ENCODE measurements at regions not wholly inside any gene's neighbourhood (a gene's known extent, or its start where the extent isn't known, plus 50 kb on each side); places are given as distances from the start of the nearest gene placed in this dataset.

DNA sequence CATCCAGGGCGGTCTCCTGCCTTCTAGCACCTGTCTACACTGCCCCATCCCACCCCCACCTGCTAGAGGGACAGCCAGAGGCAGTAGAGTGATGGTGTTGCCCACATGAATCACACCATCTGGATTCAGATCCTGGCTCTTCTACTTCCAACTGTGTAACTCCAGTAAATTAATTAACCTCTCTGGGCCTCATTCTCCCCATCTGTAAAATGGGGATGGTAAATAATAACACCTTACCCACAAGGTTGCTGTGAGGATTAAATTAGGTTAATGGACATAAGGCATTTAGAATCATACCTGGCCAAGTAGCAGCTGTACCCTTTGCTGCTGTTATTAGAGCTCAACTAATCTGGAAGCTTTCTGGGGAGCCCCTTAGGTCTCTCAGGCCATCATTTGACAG is 149.6 kb upstream of the BCOR start:
- Histone ChIP-seq H3K36me3 (ENCODE audit: control insufficient read depth in 3 of 3, insufficient read depth in 2 of 3, low read depth in 1 of 3, low read length in 3 of 3) (no peaks in the 10 kb centered on the region), H3K27me3 (ENCODE audit: control insufficient read depth in 3 of 3, insufficient read depth in 3 of 3, low read length in 3 of 3) (no peaks in the 10 kb centered on the region), H3K4me1 (ENCODE audit: control insufficient read depth in 3 of 3, insufficient read depth in 2 of 3, low read depth in 1 of 3, low read length in 2 of 3) (no peaks in the 10 kb centered on the region), H3K9me3 (ENCODE audit: control insufficient read depth in 2 of 2, insufficient read depth in 1 of 2, low read depth in 1 of 2, low read length in 1 of 2) (no peaks in the 10 kb centered on the region), H3K27ac (ENCODE audit: low read depth in 1 of 3, low read length in 2 of 3) (no peak overlapping the region), H3K4me3 (ENCODE audit: low read depth in 1 of 3, low read length in 3 of 3) (no peak overlapping the region)
- 56 to 100% (median 89%) methylated on average over 1 of the region's 1 CpG for WGBS, 3 donors
- DNase-seq (no peak), FAIRE-seq (no peak)

DNA sequence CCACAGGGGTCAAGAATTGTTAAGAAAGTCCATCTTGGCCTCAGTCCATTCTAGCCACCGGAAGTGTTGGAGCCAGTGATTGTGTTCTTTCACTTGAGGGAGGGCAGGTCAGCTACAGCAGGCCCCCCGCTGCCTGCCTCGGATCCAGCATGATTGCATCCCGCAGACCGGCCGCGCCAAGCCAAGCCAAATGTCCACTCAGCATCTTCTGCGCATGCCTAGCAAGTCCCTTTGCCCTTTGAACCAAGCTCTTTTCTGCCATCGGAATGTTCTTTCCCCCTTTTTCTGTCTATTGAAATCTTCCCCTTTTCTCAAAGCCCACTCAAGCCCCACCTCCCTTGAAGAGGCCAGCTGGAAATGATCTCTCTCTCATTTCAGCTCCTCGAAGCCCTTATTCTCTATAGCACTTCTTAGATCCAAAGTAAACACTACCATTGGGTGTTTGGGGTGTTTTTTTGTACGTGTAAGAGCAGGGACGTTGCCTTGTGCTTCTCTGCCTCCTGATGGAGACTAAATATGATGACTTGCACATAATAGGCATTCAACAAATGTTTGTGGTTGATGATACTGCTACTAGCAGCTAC is 147.8 kb upstream of the BCOR start:
- Histone ChIP-seq H3K36me3 (ENCODE audit: control insufficient read depth in 3 of 3, insufficient read depth in 2 of 3, low read depth in 1 of 3, low read length in 3 of 3) (no peaks in the 10 kb centered on the region), H3K9me3 (ENCODE audit: control insufficient read depth in 2 of 2, insufficient read depth in 1 of 2, low read depth in 1 of 2, low read length in 1 of 2) (no peaks in the 10 kb centered on the region), H3K27ac (ENCODE audit: low read depth in 1 of 3, low read length in 2 of 3) (no peak overlapping the region), H3K4me3 (ENCODE audit: low read depth in 1 of 3, low read length in 3 of 3) (no peak overlapping the region), H3K4me1 (ENCODE audit: control insufficient read depth in 3 of 3, insufficient read depth in 2 of 3, low read depth in 1 of 3, low read length in 2 of 3) (peaks cover 0 to 3% (median 0%) of the 10 kb centered on the region in 3 donors), H3K27me3 (ENCODE audit: control insufficient read depth in 3 of 3, insufficient read depth in 3 of 3, low read length in 3 of 3) (no peaks in the 10 kb centered on the region)
- WGBS, 3 donors = 40 to 60% (median 44%) methylated on average over 6 to 12 of the region's 12 CpGs
- DNase-seq (no peak), FAIRE-seq (no peak)

DNA sequence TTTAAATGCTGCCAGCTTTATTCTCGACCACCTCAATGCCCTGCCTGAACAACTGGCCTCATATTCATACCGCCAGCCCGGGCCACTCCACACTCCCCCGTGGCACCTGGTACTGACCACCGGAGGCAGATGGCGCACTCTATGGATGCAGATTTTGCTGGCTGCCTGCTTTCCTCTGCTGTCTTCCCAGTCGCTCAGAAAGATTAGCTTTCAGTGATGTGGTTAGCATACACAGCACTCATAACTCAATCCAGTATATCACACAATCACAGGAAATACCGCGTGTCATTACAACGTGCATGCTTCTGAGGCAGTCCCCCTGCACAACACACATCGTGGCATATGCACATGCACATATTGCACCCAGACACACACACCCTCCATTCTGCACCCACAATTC is 147.2 kb upstream of the BCOR start:
- H3K4me1 ChIP-seq (ENCODE audit: control insufficient read depth in 3 of 3, insufficient read depth in 2 of 3, low read depth in 1 of 3, low read length in 2 of 3) = peaks cover 0 to 4% (median 0%) of the 10 kb centered on the region in 3 donors
- 30 to 62% (median 54%) methylated on average over 11 of the region's 11 CpGs for WGBS, 3 donors
- no peaks in the 10 kb centered on the region for H3K36me3 ChIP-seq (ENCODE audit: control insufficient read depth in 3 of 3, insufficient read depth in 2 of 3, low read depth in 1 of 3, low read length in 3 of 3)
- DNase-seq (no peak), FAIRE-seq (no peak)
- H3K9me3 ChIP-seq (ENCODE audit: control insufficient read depth in 2 of 2, insufficient read depth in 1 of 2, low read depth in 1 of 2, low read length in 1 of 2) = no peaks in the 10 kb centered on the region
- H3K27me3 ChIP-seq (ENCODE audit: control insufficient read depth in 3 of 3, insufficient read depth in 3 of 3, low read length in 3 of 3) = no peaks in the 10 kb centered on the region
- no peak overlapping the region for H3K27ac ChIP-seq (ENCODE audit: low read depth in 1 of 3, low read length in 2 of 3)
- H3K4me3 ChIP-seq (ENCODE audit: low read depth in 1 of 3, low read length in 3 of 3) = no peak overlapping the region

DNA sequence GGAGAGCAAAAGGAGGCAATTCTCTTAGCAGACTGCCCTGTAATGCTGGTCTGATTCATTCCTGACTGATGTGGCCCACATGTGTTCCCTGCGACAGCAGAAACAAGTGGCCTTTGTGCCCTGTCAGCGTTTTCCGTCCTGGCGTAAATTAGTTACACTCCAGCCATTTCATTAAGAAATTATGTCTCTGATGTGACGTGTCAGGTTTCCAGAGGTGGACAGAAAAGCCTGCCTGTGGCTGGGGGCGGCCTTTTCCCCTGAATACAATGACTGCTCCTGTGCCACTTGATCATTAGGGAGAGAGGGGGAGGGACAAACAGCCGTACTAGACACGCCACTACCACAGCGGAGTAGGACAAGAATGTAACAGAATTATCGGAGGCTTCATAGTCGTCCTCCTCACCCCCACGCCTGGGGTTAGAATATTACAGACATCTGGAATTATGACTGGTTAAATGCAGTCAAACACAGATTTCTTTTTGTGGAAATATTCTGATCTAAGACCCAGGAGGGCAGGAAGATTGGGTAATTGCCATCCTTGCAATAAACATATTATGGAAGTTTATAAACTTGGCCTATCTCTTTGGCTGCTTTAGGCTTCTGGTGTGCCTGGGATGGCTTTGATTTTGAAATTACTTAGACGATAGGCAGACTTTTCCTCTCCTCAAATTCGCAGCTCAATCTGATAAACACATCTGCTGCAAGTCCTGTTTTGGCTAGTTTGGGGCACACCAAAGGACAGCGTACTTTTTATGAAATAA is 146.2 kb upstream of the BCOR start:
- no peak overlapping the region for H3K4me3 ChIP-seq (ENCODE audit: low read depth in 1 of 3, low read length in 3 of 3)
- no peak for DNase-seq
- H3K27me3 ChIP-seq (ENCODE audit: control insufficient read depth in 3 of 3, insufficient read depth in 3 of 3, low read length in 3 of 3) = no peaks in the 10 kb centered on the region
- WGBS, 3 donors = 79 to 84% (median 80%) methylated on average over 15 of the region's 15 CpGs
- H3K9me3 ChIP-seq (ENCODE audit: control insufficient read depth in 2 of 2, insufficient read depth in 1 of 2, low read depth in 1 of 2, low read length in 1 of 2) = no peaks in the 10 kb centered on the region
- no peak overlapping the region for H3K27ac ChIP-seq (ENCODE audit: low read depth in 1 of 3, low read length in 2 of 3)
- FAIRE-seq = no peak
- H3K36me3 ChIP-seq (ENCODE audit: control insufficient read depth in 3 of 3, insufficient read depth in 2 of 3, low read depth in 1 of 3, low read length in 3 of 3) = no peaks in the 10 kb centered on the region
- H3K4me1 ChIP-seq (ENCODE audit: control insufficient read depth in 3 of 3, insufficient read depth in 2 of 3, low read depth in 1 of 3, low read length in 2 of 3) = peaks cover 0 to 4% (median 0%) of the 10 kb centered on the region in 3 donors

DNA sequence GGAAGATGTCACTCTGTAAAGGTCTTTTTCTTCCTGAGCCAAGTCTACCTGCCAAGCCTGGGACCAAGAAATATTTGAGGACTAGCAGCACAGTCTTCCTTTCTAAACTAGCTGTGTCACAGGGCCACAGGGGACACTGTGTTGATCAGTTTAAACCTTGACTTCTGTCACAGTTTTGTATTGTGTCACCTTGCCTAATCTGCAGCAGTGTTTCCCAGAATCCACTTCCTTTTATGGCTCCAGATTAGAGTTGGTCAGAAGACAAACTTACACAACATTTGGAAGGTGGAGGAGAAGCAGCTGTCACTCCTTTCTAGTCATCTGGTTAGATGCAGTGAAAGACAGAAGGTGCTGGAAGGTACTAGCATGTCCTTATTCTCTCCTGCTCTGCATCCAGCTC is 143.1 kb upstream of the BCOR start:
- no peaks in the 10 kb centered on the region for H3K36me3 ChIP-seq (ENCODE audit: control insufficient read depth in 3 of 3, insufficient read depth in 2 of 3, low read depth in 1 of 3, low read length in 3 of 3)
- peaks cover 0 to 4% (median 0%) of the 10 kb centered on the region in 3 donors for H3K4me1 ChIP-seq (ENCODE audit: control insufficient read depth in 3 of 3, insufficient read depth in 2 of 3, low read depth in 1 of 3, low read length in 2 of 3)
- no peaks in the 10 kb centered on the region for H3K27me3 ChIP-seq (ENCODE audit: control insufficient read depth in 3 of 3, insufficient read depth in 3 of 3, low read length in 3 of 3)
- DNase-seq (peak in 1 of 2 donors; percentile 46), FAIRE-seq (no peak)
- no peak overlapping the region for H3K27ac ChIP-seq (ENCODE audit: low read depth in 1 of 3, low read length in 2 of 3)
- peaks cover 0 to 3% of the 10 kb centered on the region in 2 donors for H3K9me3 ChIP-seq (ENCODE audit: control insufficient read depth in 2 of 2, insufficient read depth in 1 of 2, low read depth in 1 of 2, low read length in 1 of 2)
- no peak overlapping the region for H3K4me3 ChIP-seq (ENCODE audit: low read depth in 1 of 3, low read length in 3 of 3)

DNA sequence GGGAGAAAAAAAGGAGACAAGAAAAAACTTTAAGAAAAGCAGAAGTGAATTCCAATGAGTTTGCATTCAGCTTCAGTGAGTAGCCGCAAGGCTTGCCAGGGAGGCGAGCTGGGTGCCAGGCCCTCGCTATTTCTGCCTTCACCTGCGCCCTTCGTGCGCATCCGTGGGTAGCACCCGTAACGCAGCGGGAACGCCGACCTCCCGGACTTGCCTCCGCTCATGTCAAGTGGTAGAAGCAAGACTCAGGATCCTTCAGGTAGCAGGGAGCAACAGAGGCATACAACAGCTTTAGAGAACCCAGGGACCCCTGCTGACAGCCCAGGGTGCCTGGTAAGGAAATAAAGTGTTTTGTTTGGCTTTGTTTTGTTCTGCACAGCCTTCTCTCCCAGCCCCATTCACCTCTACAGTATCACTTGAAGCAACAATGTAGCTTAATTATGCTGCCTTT is 140.0 kb upstream of the BCOR start:
- 64 to 70% (median 68%) methylated on average over 14 of the region's 14 CpGs for WGBS, 3 donors

DNA sequence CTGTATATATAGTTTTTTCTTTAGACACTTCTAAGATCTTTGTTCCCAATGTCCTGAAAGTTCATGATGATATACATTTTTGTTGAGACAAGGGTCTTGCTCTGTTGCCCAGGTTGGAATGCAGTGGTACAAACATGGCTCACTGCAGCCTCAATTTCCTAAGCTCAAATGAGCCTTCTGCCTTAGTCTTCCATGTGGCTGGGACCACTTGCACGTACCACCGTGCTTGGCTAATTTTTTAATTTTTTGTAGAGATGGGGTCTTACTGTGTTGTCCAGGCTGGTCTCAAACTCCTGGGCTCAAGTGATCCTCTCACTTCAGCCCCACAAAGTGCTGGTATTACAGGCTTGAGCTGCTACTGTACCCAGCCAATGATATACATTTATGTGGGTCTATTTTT is 132.9 kb upstream of the BCOR start:
- Histone ChIP-seq H3K4me1 (ENCODE audit: control insufficient read depth in 3 of 3, insufficient read depth in 2 of 3, low read depth in 1 of 3, low read length in 2 of 3) (no peaks in the 10 kb centered on the region), H3K27ac (ENCODE audit: low read depth in 1 of 3, low read length in 2 of 3) (no peak overlapping the region), H3K4me3 (ENCODE audit: low read depth in 1 of 3, low read length in 3 of 3) (no peak overlapping the region), H3K36me3 (ENCODE audit: control insufficient read depth in 3 of 3, insufficient read depth in 2 of 3, low read depth in 1 of 3, low read length in 3 of 3) (no peaks in the 10 kb centered on the region), H3K27me3 (ENCODE audit: control insufficient read depth in 3 of 3, insufficient read depth in 3 of 3, low read length in 3 of 3) (no peaks in the 10 kb centered on the region), H3K9me3 (ENCODE audit: control insufficient read depth in 2 of 2, insufficient read depth in 1 of 2, low read depth in 1 of 2, low read length in 1 of 2) (no peaks in the 10 kb centered on the region)
- FAIRE-seq (no peak), DNase-seq (no peak)
- 91 to 100% (median 95%) methylated on average over 2 of the region's 2 CpGs for WGBS, 3 donors

More for the DNA sequence above, 140.0 kb upstream of the BCOR start:
- no peak for DNase-seq
- Histone ChIP-seq H3K4me3 (ENCODE audit: low read depth in 1 of 3, low read length in 3 of 3) (no peak overlapping the region), H3K27me3 (ENCODE audit: control insufficient read depth in 3 of 3, insufficient read depth in 3 of 3, low read length in 3 of 3) (no peaks in the 10 kb centered on the region), H3K27ac (ENCODE audit: low read depth in 1 of 3, low read length in 2 of 3) (no peak overlapping the region), H3K36me3 (ENCODE audit: control insufficient read depth in 3 of 3, insufficient read depth in 2 of 3, low read depth in 1 of 3, low read length in 3 of 3) (no peaks in the 10 kb centered on the region), H3K9me3 (ENCODE audit: control insufficient read depth in 2 of 2, insufficient read depth in 1 of 2, low read depth in 1 of 2, low read length in 1 of 2) (peaks cover 0 to 3% of the 10 kb centered on the region in 2 donors), H3K4me1 (ENCODE audit: control insufficient read depth in 3 of 3, insufficient read depth in 2 of 3, low read depth in 1 of 3, low read length in 2 of 3) (peaks cover 0 to 4% (median 0%) of the 10 kb centered on the region in 3 donors)
- no peak for FAIRE-seq

DNA sequence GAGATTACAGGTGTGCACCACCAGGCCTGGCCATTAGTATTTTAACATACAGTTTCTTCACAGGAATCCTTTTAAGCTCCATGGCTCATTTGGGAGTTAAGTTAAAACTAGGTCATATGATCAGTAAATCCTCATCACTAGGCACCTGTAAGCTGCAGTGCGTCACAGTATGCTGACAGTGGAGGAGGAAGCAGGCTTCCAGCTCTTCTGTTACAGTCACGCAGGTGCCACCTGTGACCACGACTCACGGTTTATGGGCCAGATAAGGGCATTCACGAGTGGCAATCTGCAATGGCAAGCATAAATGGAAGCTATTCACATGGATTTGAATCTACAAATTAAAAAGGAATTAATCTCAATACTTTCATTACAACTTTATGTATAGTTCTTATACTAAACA is 129.4 kb upstream of the BCOR start:
- Histone ChIP-seq H3K27ac (ENCODE audit: low read depth in 1 of 3, low read length in 2 of 3) (no peak overlapping the region), H3K27me3 (ENCODE audit: control insufficient read depth in 3 of 3, insufficient read depth in 3 of 3, low read length in 3 of 3) (no peaks in the 10 kb centered on the region), H3K9me3 (ENCODE audit: control insufficient read depth in 2 of 2, insufficient read depth in 1 of 2, low read depth in 1 of 2, low read length in 1 of 2) (peaks cover 0 to 2% of the 10 kb centered on the region in 2 donors), H3K4me3 (ENCODE audit: low read depth in 1 of 3, low read length in 3 of 3) (no peak overlapping the region), H3K4me1 (ENCODE audit: control insufficient read depth in 3 of 3, insufficient read depth in 2 of 3, low read depth in 1 of 3, low read length in 2 of 3) (no peaks in the 10 kb centered on the region), H3K36me3 (ENCODE audit: control insufficient read depth in 3 of 3, insufficient read depth in 2 of 3, low read depth in 1 of 3, low read length in 3 of 3) (no peaks in the 10 kb centered on the region)
- DNase-seq (no peak), FAIRE-seq (no peak)
- 43 to 66% (median 53%) methylated on average over 5 of the region's 5 CpGs for WGBS, 3 donors
